Mesothelial cell of epicardium (in vitro differentiated cells): ENCODE measurements at regions not wholly inside any gene's neighbourhood (a gene's known extent, or its start where the extent isn't known, plus 50 kb on each side); places are given as distances from the start of the nearest gene placed in this dataset.

Experiments
- DNase-seq, 2 experiments: peaks; one replicate each; pipeline ENCODE4 v3.0.0; 2021; ENCODE audit warnings: low spot score in 2 of 2; ENCODE audit not compliant: unreplicated experiment in 2 of 2
- H3K27ac Mint-ChIP-seq: 2 replicates; pipeline ENCODE4 v1.8.0; 2021; ENCODE audit warnings: mixed read lengths
- H3K27me3 Mint-ChIP-seq: 2 replicates; pipeline ENCODE4 v1.8.0; 2021; ENCODE audit warnings: low read depth, mixed read lengths
- H3K36me3 Mint-ChIP-seq: 2 replicates; pipeline ENCODE4 v1.8.0; 2021; ENCODE audit warnings: mixed read lengths
- H3K4me1 Mint-ChIP-seq: 2 replicates; pipeline ENCODE4 v1.8.0; 2021; ENCODE audit warnings: mixed read lengths
- H3K4me3 Mint-ChIP-seq: 2 replicates; pipeline ENCODE4 v1.8.0; 2021; ENCODE audit warnings: mild to moderate bottlenecking, moderate library complexity, mixed read lengths
- H3K9me3 Mint-ChIP-seq: 2 replicates; pipeline ENCODE4 v1.8.0; 2021; ENCODE audit warnings: mixed read lengths
- TF ChIP-seq, protein P1 (sequence below): fragments of 200-600 bp; sonication (generic); IDR thresholded peaks from one replicate; pipeline ENCODE4 v1.5.0; 2021; ENCODE audit warnings: antibody characterized with exemption; ENCODE audit not compliant: unreplicated experiment

DNA sequence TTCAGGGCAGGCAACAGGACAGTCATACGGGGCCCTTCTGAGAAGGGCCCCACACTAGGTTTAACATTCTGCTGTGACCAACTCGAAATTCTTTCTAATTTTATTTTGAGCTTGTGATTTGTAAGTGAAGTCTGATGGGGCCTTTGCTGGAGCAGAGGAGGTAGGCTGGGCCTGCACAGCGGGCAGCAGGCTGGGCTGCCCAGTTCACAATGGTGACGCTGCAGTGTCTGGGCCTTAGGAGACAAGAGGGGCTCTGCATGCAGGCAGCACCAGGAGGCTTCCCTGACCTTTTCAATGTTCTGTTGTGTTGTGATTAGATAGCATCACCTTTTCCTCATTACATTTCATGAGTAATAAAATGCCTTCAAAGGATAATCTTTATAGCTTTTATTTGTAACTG is 175.1 kb downstream of the CXCL12 start:
- peaks cover 18% of the 10 kb centered on the region for H3K9me3 Mint-ChIP-seq
- H3K4me1 Mint-ChIP-seq: no peaks in the 10 kb centered on the region
- no peak overlapping the region for H3K27ac Mint-ChIP-seq
- peaks cover 12% of the 10 kb centered on the region for H3K36me3 Mint-ChIP-seq
- no peak for DNase-seq
- no peaks in the 10 kb centered on the region for H3K27me3 Mint-ChIP-seq
- TF ChIP-seq, protein P1, sequence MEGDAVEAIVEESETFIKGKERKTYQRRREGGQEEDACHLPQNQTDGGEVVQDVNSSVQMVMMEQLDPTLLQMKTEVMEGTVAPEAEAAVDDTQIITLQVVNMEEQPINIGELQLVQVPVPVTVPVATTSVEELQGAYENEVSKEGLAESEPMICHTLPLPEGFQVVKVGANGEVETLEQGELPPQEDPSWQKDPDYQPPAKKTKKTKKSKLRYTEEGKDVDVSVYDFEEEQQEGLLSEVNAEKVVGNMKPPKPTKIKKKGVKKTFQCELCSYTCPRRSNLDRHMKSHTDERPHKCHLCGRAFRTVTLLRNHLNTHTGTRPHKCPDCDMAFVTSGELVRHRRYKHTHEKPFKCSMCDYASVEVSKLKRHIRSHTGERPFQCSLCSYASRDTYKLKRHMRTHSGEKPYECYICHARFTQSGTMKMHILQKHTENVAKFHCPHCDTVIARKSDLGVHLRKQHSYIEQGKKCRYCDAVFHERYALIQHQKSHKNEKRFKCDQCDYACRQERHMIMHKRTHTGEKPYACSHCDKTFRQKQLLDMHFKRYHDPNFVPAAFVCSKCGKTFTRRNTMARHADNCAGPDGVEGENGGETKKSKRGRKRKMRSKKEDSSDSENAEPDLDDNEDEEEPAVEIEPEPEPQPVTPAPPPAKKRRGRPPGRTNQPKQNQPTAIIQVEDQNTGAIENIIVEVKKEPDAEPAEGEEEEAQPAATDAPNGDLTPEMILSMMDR: no peak
- no peak overlapping the region for H3K4me3 Mint-ChIP-seq

DNA sequence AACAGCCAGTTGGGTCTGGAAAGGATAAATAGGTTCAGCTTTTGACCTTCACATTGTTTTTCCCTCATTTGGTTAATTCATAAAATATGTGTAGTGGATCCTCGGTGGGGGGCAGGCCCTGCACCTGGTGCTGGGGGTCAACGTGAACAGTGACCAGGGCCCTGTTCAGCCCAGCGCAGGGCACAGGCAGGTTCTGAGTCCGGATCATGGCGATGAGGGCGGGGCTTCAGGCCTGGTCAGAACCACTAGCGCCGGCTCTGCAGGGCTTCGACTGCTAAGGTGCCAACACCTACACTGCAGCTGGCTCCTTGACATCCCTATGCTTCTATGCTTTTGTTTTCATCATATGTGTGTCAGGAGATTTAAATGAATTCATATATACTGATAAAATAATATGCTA is 177.7 kb downstream of the CXCL12 start:
- Mint-ChIP-seq H3K9me3 (no peaks in the 10 kb centered on the region), H3K4me3 (no peak overlapping the region), H3K4me1 (no peaks in the 10 kb centered on the region), H3K27ac (no peak overlapping the region), H3K36me3 (no peaks in the 10 kb centered on the region), H3K27me3 (no peaks in the 10 kb centered on the region)
- TF ChIP-seq, protein P1: no peak
- no peak for DNase-seq

DNA sequence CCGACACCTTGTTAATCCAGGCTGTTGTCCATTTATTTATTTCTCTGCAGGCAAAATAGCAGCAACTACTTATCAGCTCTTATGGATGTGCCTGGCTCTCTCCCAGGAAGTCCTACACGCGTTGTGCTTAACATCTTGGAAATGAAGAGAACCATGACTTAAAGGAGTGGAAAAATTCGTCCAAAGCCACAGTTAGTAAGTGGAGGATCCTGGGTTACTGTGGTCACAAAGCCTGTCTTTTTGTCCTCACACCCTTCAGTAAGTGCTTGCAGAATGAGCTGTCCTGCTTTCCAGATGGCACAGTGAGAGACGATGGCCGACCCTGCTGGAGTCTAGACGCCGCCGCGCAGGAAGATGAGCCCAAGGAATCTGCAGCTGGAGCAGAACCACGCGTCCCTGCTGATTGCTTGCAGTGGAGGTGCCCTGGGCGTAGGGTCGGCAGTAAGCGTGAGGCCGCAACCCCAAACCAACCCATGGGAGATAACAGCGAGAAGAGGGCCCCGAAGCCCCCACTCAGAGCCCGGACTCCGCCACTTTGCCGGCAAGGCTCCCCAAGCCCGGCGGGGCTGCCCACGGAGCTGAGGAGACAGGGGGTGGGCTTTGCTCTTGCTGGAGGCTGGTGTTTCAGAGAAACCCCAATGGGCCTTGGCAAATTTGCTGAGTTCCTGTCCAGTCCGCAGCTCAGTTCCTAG is 178.6 kb downstream of the CXCL12 start:
- Mint-ChIP-seq H3K36me3 (no peaks in the 10 kb centered on the region), H3K9me3 (no peaks in the 10 kb centered on the region), H3K4me3 (no peak overlapping the region), H3K4me1 (no peaks in the 10 kb centered on the region), H3K27ac (no peak overlapping the region), H3K27me3 (no peaks in the 10 kb centered on the region)
- TF ChIP-seq, protein P1: no peak
- DNase-seq: no peak

DNA sequence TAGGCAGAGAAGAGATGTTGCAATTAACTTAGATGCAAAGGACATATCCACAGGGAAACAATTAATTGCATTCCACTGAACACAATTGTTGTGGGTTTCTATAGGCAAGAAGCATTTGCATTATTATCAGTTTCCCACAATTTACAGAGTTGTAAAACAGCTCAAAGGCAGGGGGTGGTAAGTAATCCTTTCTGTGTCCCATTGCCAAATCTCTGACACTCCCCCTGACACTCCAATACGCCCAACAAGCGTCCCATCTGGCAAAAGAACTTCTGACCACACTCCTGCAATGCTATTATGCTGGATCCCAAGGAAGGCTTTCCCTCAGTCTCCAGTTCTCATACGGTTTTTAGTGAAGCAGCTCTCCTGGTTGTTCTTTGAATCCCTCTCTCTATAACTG is 179.8 kb downstream of the CXCL12 start:
- DNase-seq: no peak
- no peak overlapping the region for H3K4me3 Mint-ChIP-seq

DNA sequence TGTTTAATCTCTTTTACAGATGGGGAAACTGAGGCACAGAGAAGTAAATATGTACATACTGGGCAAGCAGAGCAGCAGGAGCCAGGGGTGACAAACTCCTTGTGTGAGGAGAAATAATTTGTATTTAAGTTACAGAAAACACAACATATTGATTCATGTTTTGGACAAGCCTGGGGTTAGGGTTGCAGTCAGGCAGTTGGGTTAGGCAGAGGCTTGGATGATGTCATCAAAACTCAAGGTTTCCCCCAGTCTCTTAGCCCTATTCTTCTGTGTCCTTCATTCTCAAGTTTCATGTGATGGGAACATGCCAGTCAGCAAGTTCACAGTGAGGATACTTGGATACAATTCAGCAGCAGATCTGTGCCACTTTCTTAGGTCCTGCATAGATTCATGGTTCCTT is 181.4 kb downstream of the CXCL12 start:
- Mint-ChIP-seq H3K4me1 (no peaks in the 10 kb centered on the region), H3K27me3 (no peaks in the 10 kb centered on the region), H3K27ac (no peak overlapping the region), H3K9me3 (no peaks in the 10 kb centered on the region), H3K4me3 (no peak overlapping the region), H3K36me3 (no peaks in the 10 kb centered on the region)
- no peak for DNase-seq
- TF ChIP-seq, protein P1: no peak

More for the DNA sequence above, 179.8 kb downstream of the CXCL12 start:
- TF ChIP-seq, protein P1: no peak
- Mint-ChIP-seq H3K27ac (no peak overlapping the region), H3K36me3 (no peaks in the 10 kb centered on the region), H3K4me1 (no peaks in the 10 kb centered on the region), H3K9me3 (no peaks in the 10 kb centered on the region), H3K27me3 (no peaks in the 10 kb centered on the region)
